Thyroid gland (tissue), 4 donors: ENCODE measurements at regions not wholly inside any gene's neighbourhood (a gene's known extent, or its start where the extent isn't known, plus 50 kb on each side); places are given as distances from the start of the nearest gene placed in this dataset.

ENCODE experiments used
- POLR2A ChIP-seq, 2 donors: fragments of 450-650 bp; IDR thresholded peaks; one replicate each; pipeline ENCODE4 v1.6.1; 2017; ENCODE audit warnings: antibody characterized with exemption in 2 of 2, mild to moderate bottlenecking in 2 of 2, moderate library complexity in 1 of 2
- TF ChIP-seq, protein P1 (sequence below), 6 experiments: fragments of 200-600 bp in 3 of 6; fragments of 450-650 bp in 3 of 6; sonication (generic) in 3 of 6; IDR thresholded peaks; one replicate each; pipeline ENCODE4 v1.5.1; 2016 to 2019; ENCODE audit warnings: antibody characterized with exemption in 6 of 6, mild to moderate bottlenecking in 2 of 6, inconsistent platforms in 1 of 6, moderate library complexity in 1 of 6

DNA sequence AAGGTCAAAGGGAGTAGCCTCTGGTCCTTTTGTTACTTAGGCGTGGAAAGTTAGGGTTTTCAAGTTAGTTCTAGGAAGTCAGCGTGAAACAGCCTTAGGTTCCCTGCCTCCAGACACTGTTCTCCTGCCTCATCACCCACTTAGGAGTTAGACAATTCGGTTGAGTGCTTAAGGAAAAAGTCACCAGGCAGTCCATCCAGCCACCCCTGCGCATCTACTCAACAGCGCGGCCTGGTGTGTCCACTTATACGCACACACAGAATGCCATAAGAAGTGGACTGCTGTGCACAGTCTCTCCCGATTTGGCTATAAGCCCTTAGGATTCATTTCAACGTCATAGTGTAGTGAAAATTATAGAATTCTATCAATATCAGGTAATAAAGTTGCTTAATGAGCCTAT is 470.8 kb upstream of the TNP1 start:
- TF ChIP-seq, protein P1, sequence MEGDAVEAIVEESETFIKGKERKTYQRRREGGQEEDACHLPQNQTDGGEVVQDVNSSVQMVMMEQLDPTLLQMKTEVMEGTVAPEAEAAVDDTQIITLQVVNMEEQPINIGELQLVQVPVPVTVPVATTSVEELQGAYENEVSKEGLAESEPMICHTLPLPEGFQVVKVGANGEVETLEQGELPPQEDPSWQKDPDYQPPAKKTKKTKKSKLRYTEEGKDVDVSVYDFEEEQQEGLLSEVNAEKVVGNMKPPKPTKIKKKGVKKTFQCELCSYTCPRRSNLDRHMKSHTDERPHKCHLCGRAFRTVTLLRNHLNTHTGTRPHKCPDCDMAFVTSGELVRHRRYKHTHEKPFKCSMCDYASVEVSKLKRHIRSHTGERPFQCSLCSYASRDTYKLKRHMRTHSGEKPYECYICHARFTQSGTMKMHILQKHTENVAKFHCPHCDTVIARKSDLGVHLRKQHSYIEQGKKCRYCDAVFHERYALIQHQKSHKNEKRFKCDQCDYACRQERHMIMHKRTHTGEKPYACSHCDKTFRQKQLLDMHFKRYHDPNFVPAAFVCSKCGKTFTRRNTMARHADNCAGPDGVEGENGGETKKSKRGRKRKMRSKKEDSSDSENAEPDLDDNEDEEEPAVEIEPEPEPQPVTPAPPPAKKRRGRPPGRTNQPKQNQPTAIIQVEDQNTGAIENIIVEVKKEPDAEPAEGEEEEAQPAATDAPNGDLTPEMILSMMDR (IDR thresholded peaks at IDR 0.05), result no peak
- TF ChIP-seq POLR2A (IDR thresholded peaks at IDR 0.05), result peak in 1 of 2 donors; percentile 13
